MM.1S (cell line): ENCODE measurements at regions not wholly inside any gene's neighbourhood (a gene's known extent, or its start where the extent isn't known, plus 50 kb on each side); places are given as distances from the start of the nearest gene placed in this dataset.

Source experiments
- DNase-seq: peaks from one replicate; pipeline ENCODE4 v3.0.0-alpha.2; 2015
- H2AFZ ChIP-seq: fragments of 300-600 bp; sonication (generic); 2 replicates; pipeline ENCODE4 v1.6.0; 2016; ENCODE audit warnings: antibody characterized with exemption, low read length
- H3F3A ChIP-seq: fragments of 300-600 bp; sonication (generic); 2 replicates; pipeline ENCODE4 v1.6.1; 2016; ENCODE audit warnings: mild to moderate bottlenecking, antibody characterized with exemption, low read length, moderate library complexity, mixed read lengths; ENCODE audit not compliant: insufficient read depth
- H3K27ac ChIP-seq: fragments of 300-600 bp; sonication (generic); 2 replicates; pipeline ENCODE4 v1.5.1; 2016; ENCODE audit warnings: mild to moderate bottlenecking, low read length
- H3K27me3 ChIP-seq: fragments of 300-600 bp; sonication (generic); replicated peaks from 2 replicates; pipeline ENCODE4 v1.6.0; 2016; ENCODE audit warnings: low read length; ENCODE audit not compliant: insufficient read depth
- H3K36me3 ChIP-seq: fragments of 300-600 bp; sonication (generic); replicated peaks from 2 replicates; pipeline ENCODE4 v1.6.1; 2016; ENCODE audit warnings: mild to moderate bottlenecking, low read length, mixed read lengths; ENCODE audit not compliant: insufficient read depth
- H3K4me1 ChIP-seq: fragments of 300-600 bp; sonication (generic); 2 replicates; pipeline ENCODE4 v1.6.1; 2016; ENCODE audit warnings: low read length, mixed read lengths
- H3K4me2 ChIP-seq: fragments of 300-600 bp; sonication (generic); 2 replicates; pipeline ENCODE4 v1.6.0; 2016; ENCODE audit warnings: low read depth, low read length
- H3K4me3 ChIP-seq: fragments of 300-600 bp; sonication (generic); 2 replicates; pipeline ENCODE4 v1.5.1; 2016; ENCODE audit warnings: low read length, mixed read lengths
- H3K79me2 ChIP-seq: fragments of 300-600 bp; sonication (generic); 2 replicates; pipeline ENCODE4 v1.6.1; 2016; ENCODE audit warnings: mixed run types, low read length, mixed read lengths
- H3K9ac ChIP-seq: fragments of 300-600 bp; sonication (generic); 2 replicates; pipeline ENCODE4 v1.6.1; 2016; ENCODE audit warnings: low read length, mixed read lengths
- H3K9me2 ChIP-seq: fragments of 300-600 bp; sonication (generic); replicated peaks from 2 replicates; pipeline ENCODE4 v1.6.1; 2016; ENCODE audit warnings: mild to moderate bottlenecking, low read length, mixed read lengths; ENCODE audit not compliant: insufficient read depth
- H3K9me3 ChIP-seq: fragments of 300-600 bp; sonication (generic); replicated peaks from 2 replicates; pipeline ENCODE4 v1.6.1; 2016; ENCODE audit warnings: mild to moderate bottlenecking, low read length, mixed read lengths; ENCODE audit not compliant: insufficient read depth
- H4K20me1 ChIP-seq: fragments of 300-600 bp; sonication (generic); 2 replicates; pipeline ENCODE4 v1.6.1; 2016; ENCODE audit warnings: mild to moderate bottlenecking, low read length, moderate library complexity, mixed read lengths; ENCODE audit not compliant: insufficient read depth
- EZH2 ChIP-seq: fragments of 300-600 bp; sonication (generic); optimal IDR thresholded peaks from 2 replicates; pipeline ENCODE3; 2017; ENCODE audit warnings: low read depth, mild to moderate bottlenecking, antibody characterized with exemption, low read length, mixed read lengths
- EZH2phosphoT487 ChIP-seq: fragments of 300-600 bp; sonication (generic); IDR thresholded peaks from 2 replicates; pipeline ENCODE4 v1.6.1; 2018; ENCODE audit warnings: antibody characterized with exemption, low read length
- TF ChIP-seq, protein P1 (sequence below): fragments of 300-600 bp; sonication (generic); IDR thresholded peaks from 2 replicates; pipeline ENCODE4 v1.5.1; 2016; ENCODE audit warnings: antibody characterized with exemption, low read length, mixed read lengths

DNA sequence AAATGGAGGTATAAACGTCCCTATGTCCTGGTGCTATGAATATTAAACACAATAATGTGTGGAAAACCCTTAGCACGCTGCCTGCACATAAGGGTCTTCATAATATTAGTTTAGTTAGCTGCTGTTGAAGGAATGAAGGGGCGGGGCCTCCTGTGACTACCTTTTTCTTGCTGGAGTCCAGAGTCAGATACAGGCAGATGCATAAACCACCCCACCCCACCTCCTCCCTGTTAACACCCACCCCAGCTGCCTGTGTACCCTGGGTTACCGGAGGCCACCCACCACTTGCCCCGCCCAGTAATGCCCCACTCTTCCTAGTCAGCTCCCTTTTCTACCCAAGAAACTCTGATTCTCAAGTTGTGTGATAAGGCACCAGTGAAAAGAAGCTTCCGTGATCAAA, 158.4 kb downstream of the EN1 start:
- H3F3A ChIP-seq = no peaks in the 10 kb centered on the region
- H3K4me1 ChIP-seq = no peaks in the 10 kb centered on the region
- H3K4me3 ChIP-seq = no peak overlapping the region
- no peak for TF ChIP-seq EZH2phosphoT487
- TF ChIP-seq, protein P1, sequence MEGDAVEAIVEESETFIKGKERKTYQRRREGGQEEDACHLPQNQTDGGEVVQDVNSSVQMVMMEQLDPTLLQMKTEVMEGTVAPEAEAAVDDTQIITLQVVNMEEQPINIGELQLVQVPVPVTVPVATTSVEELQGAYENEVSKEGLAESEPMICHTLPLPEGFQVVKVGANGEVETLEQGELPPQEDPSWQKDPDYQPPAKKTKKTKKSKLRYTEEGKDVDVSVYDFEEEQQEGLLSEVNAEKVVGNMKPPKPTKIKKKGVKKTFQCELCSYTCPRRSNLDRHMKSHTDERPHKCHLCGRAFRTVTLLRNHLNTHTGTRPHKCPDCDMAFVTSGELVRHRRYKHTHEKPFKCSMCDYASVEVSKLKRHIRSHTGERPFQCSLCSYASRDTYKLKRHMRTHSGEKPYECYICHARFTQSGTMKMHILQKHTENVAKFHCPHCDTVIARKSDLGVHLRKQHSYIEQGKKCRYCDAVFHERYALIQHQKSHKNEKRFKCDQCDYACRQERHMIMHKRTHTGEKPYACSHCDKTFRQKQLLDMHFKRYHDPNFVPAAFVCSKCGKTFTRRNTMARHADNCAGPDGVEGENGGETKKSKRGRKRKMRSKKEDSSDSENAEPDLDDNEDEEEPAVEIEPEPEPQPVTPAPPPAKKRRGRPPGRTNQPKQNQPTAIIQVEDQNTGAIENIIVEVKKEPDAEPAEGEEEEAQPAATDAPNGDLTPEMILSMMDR = no peak
- TF ChIP-seq EZH2 = no peak
- no peak for DNase-seq
- H3K9me3 ChIP-seq = no peaks in the 10 kb centered on the region
- H3K9me2 ChIP-seq = no peaks in the 10 kb centered on the region
- no peaks in the 10 kb centered on the region for H3K36me3 ChIP-seq
- no peaks in the 10 kb centered on the region for H3K79me2 ChIP-seq
- H3K4me2 ChIP-seq = no peak overlapping the region
- no peak overlapping the region for H3K27ac ChIP-seq
- no peak overlapping the region for H3K9ac ChIP-seq
- H2AFZ ChIP-seq = no peak overlapping the region
- H4K20me1 ChIP-seq = no peaks in the 10 kb centered on the region
- no peaks in the 10 kb centered on the region for H3K27me3 ChIP-seq

GRCh38 chr2:118687698-118688097, 159.8 kb downstream of the EN1 start:
- no peaks in the 10 kb centered on the region for H3K79me2 ChIP-seq
- H3K4me2 ChIP-seq = no peak overlapping the region
- TF ChIP-seq, protein P1 = no peak
- TF ChIP-seq EZH2 (no peak), EZH2phosphoT487 (no peak)
- no peaks in the 10 kb centered on the region for H4K20me1 ChIP-seq
- H3K27ac ChIP-seq = no peak overlapping the region
- H3K4me1 ChIP-seq = no peaks in the 10 kb centered on the region
- H2AFZ ChIP-seq = no peak overlapping the region
- H3K9me2 ChIP-seq = no peaks in the 10 kb centered on the region
- H3K36me3 ChIP-seq = no peaks in the 10 kb centered on the region
- H3K27me3 ChIP-seq = no peaks in the 10 kb centered on the region
- H3K4me3 ChIP-seq = no peak overlapping the region
- H3K9ac ChIP-seq = no peak overlapping the region
- no peaks in the 10 kb centered on the region for H3K9me3 ChIP-seq
- no peak for DNase-seq
- H3F3A ChIP-seq = no peaks in the 10 kb centered on the region

DNA sequence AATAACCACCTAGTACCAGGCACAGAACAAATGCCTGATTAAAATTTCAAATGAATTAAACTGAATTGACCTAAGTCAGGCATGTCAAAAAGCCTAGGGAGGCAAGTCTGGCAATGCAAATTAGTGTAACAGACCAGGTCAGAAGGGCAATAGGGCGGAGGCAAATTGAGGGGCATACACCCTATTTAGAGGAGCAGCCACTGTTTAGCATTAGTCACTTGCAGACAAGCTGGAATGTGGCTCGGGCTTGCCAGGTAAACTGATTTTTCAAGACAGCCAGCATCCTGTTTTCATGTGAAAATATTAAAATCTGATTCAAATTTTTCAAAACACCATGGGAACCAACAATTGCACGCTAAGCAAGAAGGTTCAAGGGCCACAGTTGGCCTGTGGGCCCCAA, 160.3 kb downstream of the EN1 start:
- no peaks in the 10 kb centered on the region for H3K79me2 ChIP-seq
- H2AFZ ChIP-seq = no peak overlapping the region
- H3K4me2 ChIP-seq = no peak overlapping the region
- no peak overlapping the region for H3K9ac ChIP-seq
- no peaks in the 10 kb centered on the region for H3K36me3 ChIP-seq
- no peaks in the 10 kb centered on the region for H4K20me1 ChIP-seq
- H3K27me3 ChIP-seq = no peaks in the 10 kb centered on the region
- no peak for DNase-seq
- H3K4me3 ChIP-seq = no peak overlapping the region
- no peaks in the 10 kb centered on the region for H3F3A ChIP-seq
- no peaks in the 10 kb centered on the region for H3K9me3 ChIP-seq
- TF ChIP-seq EZH2phosphoT487 (no peak), EZH2 (no peak)
- TF ChIP-seq, protein P1 = no peak
- no peaks in the 10 kb centered on the region for H3K9me2 ChIP-seq
- no peak overlapping the region for H3K27ac ChIP-seq
- H3K4me1 ChIP-seq = no peaks in the 10 kb centered on the region
